Thoracic aorta (tissue), 2 donors: ENCODE measurements at regions not wholly inside any gene's neighbourhood (a gene's known extent, or its start where the extent isn't known, plus 50 kb on each side); places are given as distances from the start of the nearest gene placed in this dataset.

Experiments
- ATAC-seq: fragments of 150-250 bp; one replicate; pipeline ENCODE4 v1.8.0; 2017; ENCODE audit warnings: low read depth; ENCODE audit not compliant: insufficient number of reproducible peaks, low FRiP score
- DNase-seq: peaks from one replicate; pipeline ENCODE4 v3.0.0-alpha.2; 2020; ENCODE audit warnings: low spot score
- H3K27ac ChIP-seq, 2 donors: fragments of 200-600 bp; sonication (generic); 1 replicate in 1 of 2; 2 replicates in 1 of 2; pipeline ENCODE4 v1.5.1; 2016; ENCODE audit warnings: mild to moderate bottlenecking in 2 of 2, moderate library complexity in 2 of 2
- H3K27me3 ChIP-seq: fragments of 200-600 bp; sonication (generic); replicated peaks from 2 replicates; pipeline ENCODE4 v1.6.0; 2016; ENCODE audit warnings: mild to moderate bottlenecking; ENCODE audit not compliant: insufficient read depth
- H3K36me3 ChIP-seq: fragments of 200-600 bp; sonication (generic); one replicate; pipeline ENCODE4 v1.5.1; 2016
- H3K4me1 ChIP-seq, 2 donors: fragments of 200-600 bp; sonication (generic); 1 replicate in 1 of 2; 2 replicates in 1 of 2; pipeline versions ENCODE4 v1.5.1 to v1.6.0; 2016; ENCODE audit warnings: low read depth in 2 of 2, mild to moderate bottlenecking in 1 of 2; ENCODE audit not compliant: control insufficient read depth in 1 of 2
- H3K4me3 ChIP-seq: fragments of 200-600 bp; sonication (generic); 2 replicates; pipeline ENCODE4 v1.5.1; 2016; ENCODE audit warnings: mild to moderate bottlenecking
- H3K9me3 ChIP-seq: fragments of 200-600 bp; sonication (generic); 2 replicates; pipeline ENCODE4 v1.5.1; 2016
- CTCF ChIP-seq: fragments of 200-600 bp; sonication (generic); IDR thresholded peaks from one replicate; pipeline ENCODE4 v1.5.1; 2019; ENCODE audit warnings: antibody characterized with exemption

GRCh38 chr1:29382851-29383745 lies 146.8 kb downstream of the PTPRU start:
- Histone ChIP-seq H3K4me1 (no peaks in the 10 kb centered on the region), H3K27me3 (no peaks in the 10 kb centered on the region), H3K4me3 (no peak overlapping the region), H3K27ac (no peak overlapping the region), H3K36me3 (no peaks in the 10 kb centered on the region), H3K9me3 (peaks cover 16% of the 10 kb centered on the region)
- TF ChIP-seq CTCF, result no peak
- ATAC-seq (no peak), DNase-seq (no peak)

- ATAC-seq (no peak), DNase-seq (no peak)
- no peaks in the 10 kb centered on the region for H3K27me3 ChIP-seq
- H3K9me3 ChIP-seq, result peaks cover 16% of the 10 kb centered on the region
- H3K4me3 ChIP-seq, result no peak overlapping the region
- no peak overlapping the region for H3K27ac ChIP-seq
- no peaks in the 10 kb centered on the region for H3K4me1 ChIP-seq
- TF ChIP-seq CTCF, result no peak
- H3K36me3 ChIP-seq, result no peaks in the 10 kb centered on the region
These were observed 145.1 kb downstream of the PTPRU start for GRCh38 chr1:29381426-29381825.

GRCh38 chr1:29380532-29380931 lies 144.2 kb downstream of the PTPRU start:
- Histone ChIP-seq H3K4me1 (no peaks in the 10 kb centered on the region), H3K27me3 (no peaks in the 10 kb centered on the region)

GRCh38 chr1:29379443-29380073 lies 143.2 kb downstream of the PTPRU start:
- DNase-seq (no peak), ATAC-seq (no peak)
- Histone ChIP-seq H3K9me3 (peaks cover 16% of the 10 kb centered on the region), H3K27ac (no peak overlapping the region), H3K4me3 (no peak overlapping the region), H3K4me1 (no peaks in the 10 kb centered on the region), H3K27me3 (no peaks in the 10 kb centered on the region), H3K36me3 (no peaks in the 10 kb centered on the region)
- no peak for TF ChIP-seq CTCF

More at GRCh38 chr1:29380532-29380931, 144.2 kb downstream of the PTPRU start:
- H3K9me3 ChIP-seq, result peaks cover 16% of the 10 kb centered on the region
- TF ChIP-seq CTCF, result no peak
- ATAC-seq (no peak), DNase-seq (no peak)
- H3K4me3 ChIP-seq, result no peak overlapping the region
- no peaks in the 10 kb centered on the region for H3K36me3 ChIP-seq
- no peak overlapping the region for H3K27ac ChIP-seq
